ENCODE measurements at regions not wholly inside any gene's neighbourhood (a gene's known extent, or its start where the extent isn't known, plus 50 kb on each side); places are given as distances from the start of the nearest gene placed in this dataset.

DNA sequence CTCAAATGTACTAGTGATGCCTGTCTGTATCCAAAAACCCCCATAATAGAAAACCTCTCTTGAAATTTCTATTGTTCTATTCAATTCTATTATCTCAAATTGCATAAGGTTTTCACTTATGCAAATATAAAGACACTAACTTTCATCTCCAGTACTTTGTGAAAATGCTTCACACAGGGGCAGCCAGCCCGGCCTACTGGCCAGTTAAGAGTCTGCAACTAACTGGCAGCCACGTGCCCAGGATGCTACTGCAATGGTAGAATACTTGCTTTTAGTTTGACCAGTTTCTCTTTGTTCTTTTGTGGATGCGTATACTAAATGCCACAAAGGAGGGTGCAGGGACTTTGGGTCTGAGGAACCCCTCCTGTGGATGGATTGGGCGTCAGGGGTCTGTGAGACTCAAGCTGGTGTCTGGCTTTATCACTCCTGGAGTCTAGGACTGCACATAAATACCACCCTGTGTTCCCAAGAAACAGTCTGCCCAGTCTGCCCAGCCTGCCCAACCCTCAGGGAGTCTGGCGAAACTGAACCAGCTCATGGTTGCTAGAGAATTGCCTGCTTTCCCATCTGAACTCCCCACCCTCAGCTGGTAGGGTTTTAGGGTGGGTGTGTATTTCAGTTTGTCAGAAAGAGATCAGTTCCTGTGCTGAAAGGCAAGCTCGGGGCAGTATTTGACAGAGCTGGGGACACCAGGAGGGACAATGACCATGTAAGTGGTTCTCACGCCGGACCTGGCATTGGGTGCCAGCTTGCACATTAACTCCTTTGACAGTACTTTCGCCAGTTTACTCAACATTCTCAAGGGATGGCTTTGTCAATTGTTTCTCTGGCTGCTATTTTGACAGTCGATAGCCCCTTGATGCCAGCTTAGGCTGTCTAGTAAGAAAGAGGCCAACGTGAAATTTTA is 558.2 kb upstream of the JAG1 start:
- TF ChIP-seq CTCF (IDR thresholded peaks at IDR 0.05; ENCODE audit: borderline replicate concordance, control extremely low read depth, extremely low read depth, insufficient read depth, missing control alignments) = no peak
- no peak for DNase-seq (ENCODE audit: low spot score)
- in situ Hi-C loops (cut with MboI; ENCODE audit: low sequenced_read_pairs, unreplicated experiment) = no loop called here

DNA sequence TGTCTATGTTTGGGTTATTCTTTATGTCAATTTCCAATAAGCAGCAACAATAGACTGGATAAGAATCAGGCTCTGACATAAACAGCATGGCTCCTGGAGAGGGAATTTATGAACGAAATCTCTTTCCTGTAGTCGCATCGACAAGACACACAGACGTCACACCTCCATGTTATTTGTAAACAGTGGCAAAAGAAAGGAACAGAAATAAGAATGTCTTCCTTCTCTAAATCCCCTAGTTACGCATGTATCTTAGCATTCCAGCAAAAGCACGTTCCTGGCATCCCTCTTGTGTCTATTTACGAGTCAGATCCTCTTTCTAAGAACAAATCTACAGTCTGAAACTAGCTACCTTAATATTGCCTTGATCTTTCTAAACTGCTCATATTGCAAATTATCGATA is 559.1 kb upstream of the JAG1 start:
- no peak for DNase-seq (ENCODE audit: low spot score)
- TF ChIP-seq CTCF (IDR thresholded peaks at IDR 0.05; ENCODE audit: borderline replicate concordance, control extremely low read depth, extremely low read depth, insufficient read depth, missing control alignments) = no peak
- in situ Hi-C loops (cut with MboI; ENCODE audit: low sequenced_read_pairs, unreplicated experiment) = no loop called here

- no peak for DNase-seq (ENCODE audit: low spot score)
- in situ Hi-C loops (cut with MboI; ENCODE audit: low sequenced_read_pairs, unreplicated experiment) = no loop called here
- no peak for TF ChIP-seq CTCF (IDR thresholded peaks at IDR 0.05; ENCODE audit: borderline replicate concordance, control extremely low read depth, extremely low read depth, insufficient read depth, missing control alignments)
Observed at GRCh38 chr20:11234181-11234580, 560.4 kb upstream of the JAG1 start.

GRCh38 chr20:11234608-11235007 is 560.8 kb upstream of the JAG1 start:
- in situ Hi-C loops (cut with MboI; ENCODE audit: low sequenced_read_pairs, unreplicated experiment) = no loop called here
- DNase-seq (ENCODE audit: low spot score) = peak; percentile 10
- TF ChIP-seq CTCF (IDR thresholded peaks at IDR 0.05; ENCODE audit: borderline replicate concordance, control extremely low read depth, extremely low read depth, insufficient read depth, missing control alignments) = no peak

- DNase-seq (ENCODE audit: low spot score) = no peak
- no peak for TF ChIP-seq CTCF (IDR thresholded peaks at IDR 0.05; ENCODE audit: borderline replicate concordance, control extremely low read depth, extremely low read depth, insufficient read depth, missing control alignments)
- in situ Hi-C loops (cut with MboI; ENCODE audit: low sequenced_read_pairs, unreplicated experiment) = no loop called here
Observed at GRCh38 chr20:11235058-11235457, 561.3 kb upstream of the JAG1 start.

DNA sequence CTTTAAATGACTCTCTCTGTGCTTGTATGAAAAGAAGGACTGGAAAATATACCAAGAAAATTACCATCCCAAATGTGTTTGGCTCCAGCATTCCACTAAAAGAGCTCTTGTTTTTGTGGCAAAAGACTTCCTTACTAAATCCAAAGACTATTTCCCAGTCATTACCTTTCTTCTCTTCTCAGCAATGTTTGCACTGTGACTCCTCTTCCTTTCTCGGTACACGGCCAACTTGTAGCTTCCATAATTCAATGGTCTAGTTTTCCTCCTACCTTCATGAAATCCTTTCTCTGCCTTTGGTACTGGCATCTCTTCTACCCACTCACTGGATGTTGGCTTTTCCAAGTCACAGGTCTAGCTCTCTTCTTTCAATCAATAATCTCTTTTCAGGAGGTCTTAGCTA is 568.5 kb upstream of the JAG1 start:
- no peak for DNase-seq (ENCODE audit: low spot score)
- no peak for TF ChIP-seq CTCF (IDR thresholded peaks at IDR 0.05; ENCODE audit: borderline replicate concordance, control extremely low read depth, extremely low read depth, insufficient read depth, missing control alignments)
- in situ Hi-C loops (cut with MboI; ENCODE audit: low sequenced_read_pairs, unreplicated experiment) = no loop called here

Data from GM13976 (cell line).